Ascending aorta (tissue), 2 donors: ENCODE measurements at regions not wholly inside any gene's neighbourhood (a gene's known extent, or its start where the extent isn't known, plus 50 kb on each side); places are given as distances from the start of the nearest gene placed in this dataset.

Experiments
- DNase-seq, 2 donors: peaks; one replicate each; pipeline ENCODE4 v3.0.0-alpha.2; 2019; ENCODE audit warnings: low spot score in 2 of 2
- H3K27ac ChIP-seq, 2 donors: fragments of 200-600 bp; sonication (generic); one replicate each; pipeline ENCODE4 v1.5.1; 2016 to 2017; ENCODE audit warnings: mild to moderate bottlenecking in 1 of 2
- H3K27me3 ChIP-seq: fragments of 200-600 bp; sonication (generic); one replicate; pipeline ENCODE4 v1.5.1; 2017
- H3K36me3 ChIP-seq, 2 donors: fragments of 200-600 bp; sonication (generic); one replicate each; pipeline ENCODE4 v1.5.1; 2016
- H3K4me1 ChIP-seq, 2 donors: fragments of 200-600 bp; sonication (generic); one replicate each; pipeline ENCODE4 v1.5.1; 2016 to 2017; ENCODE audit warnings: mild to moderate bottlenecking in 1 of 2
- H3K4me3 ChIP-seq, 2 donors: fragments of 200-600 bp; sonication (generic); one replicate each; pipeline ENCODE4 v1.5.1; 2016 to 2017; ENCODE audit warnings: mild to moderate bottlenecking in 1 of 2
- H3K9me3 ChIP-seq, 2 donors: fragments of 200-600 bp; sonication (generic); one replicate each; pipeline ENCODE4 v1.5.1; 2016
- intact Hi-C: fragments of 100-400 bp; cut with DNase I; formaldehyde crosslinking; loops from one replicate; pipeline ENCODE4 v1.15.1; 2023
- TF ChIP-seq, protein P1 (sequence below), 3 experiments: fragments of 200-600 bp in 2 of 3; fragments of 450-650 bp in 1 of 3; sonication (generic) in 2 of 3; IDR thresholded peaks; one replicate each; pipeline ENCODE4 v1.5.1; 2016 to 2019; ENCODE audit warnings: antibody characterized with exemption in 3 of 3, mild to moderate bottlenecking in 1 of 3, moderate library complexity in 1 of 3

DNA sequence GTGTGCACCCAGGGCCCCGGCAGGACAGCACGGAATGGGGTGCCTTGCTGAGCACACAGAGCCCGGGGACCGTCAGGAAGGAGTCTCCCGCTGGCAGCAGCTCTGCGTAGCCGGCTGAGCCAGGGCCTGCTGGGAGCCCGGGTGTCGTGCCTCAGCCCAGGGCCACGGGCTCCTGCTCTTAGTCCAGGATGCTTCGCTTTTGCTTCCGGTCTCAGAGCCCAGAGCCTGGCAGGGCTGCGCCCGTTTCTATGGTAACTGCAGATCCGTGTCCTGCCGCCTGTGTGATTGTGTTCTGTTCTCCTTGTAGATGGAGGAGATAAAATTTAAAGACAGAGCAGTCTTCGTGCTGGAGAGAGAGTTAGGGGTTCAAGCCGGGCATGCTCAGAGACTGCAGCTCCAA lies 53.7 kb upstream of the DPYSL4 start:
- no peak for DNase-seq
- H3K27ac ChIP-seq, result no peak overlapping the region
- no peaks in the 10 kb centered on the region for H3K9me3 ChIP-seq
- H3K36me3 ChIP-seq, result no peaks in the 10 kb centered on the region
- no peaks in the 10 kb centered on the region for H3K4me1 ChIP-seq
- intact Hi-C loops, result no loop called here
- H3K4me3 ChIP-seq, result no peak overlapping the region
- no peaks in the 10 kb centered on the region for H3K27me3 ChIP-seq
- TF ChIP-seq, protein P1, sequence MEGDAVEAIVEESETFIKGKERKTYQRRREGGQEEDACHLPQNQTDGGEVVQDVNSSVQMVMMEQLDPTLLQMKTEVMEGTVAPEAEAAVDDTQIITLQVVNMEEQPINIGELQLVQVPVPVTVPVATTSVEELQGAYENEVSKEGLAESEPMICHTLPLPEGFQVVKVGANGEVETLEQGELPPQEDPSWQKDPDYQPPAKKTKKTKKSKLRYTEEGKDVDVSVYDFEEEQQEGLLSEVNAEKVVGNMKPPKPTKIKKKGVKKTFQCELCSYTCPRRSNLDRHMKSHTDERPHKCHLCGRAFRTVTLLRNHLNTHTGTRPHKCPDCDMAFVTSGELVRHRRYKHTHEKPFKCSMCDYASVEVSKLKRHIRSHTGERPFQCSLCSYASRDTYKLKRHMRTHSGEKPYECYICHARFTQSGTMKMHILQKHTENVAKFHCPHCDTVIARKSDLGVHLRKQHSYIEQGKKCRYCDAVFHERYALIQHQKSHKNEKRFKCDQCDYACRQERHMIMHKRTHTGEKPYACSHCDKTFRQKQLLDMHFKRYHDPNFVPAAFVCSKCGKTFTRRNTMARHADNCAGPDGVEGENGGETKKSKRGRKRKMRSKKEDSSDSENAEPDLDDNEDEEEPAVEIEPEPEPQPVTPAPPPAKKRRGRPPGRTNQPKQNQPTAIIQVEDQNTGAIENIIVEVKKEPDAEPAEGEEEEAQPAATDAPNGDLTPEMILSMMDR (IDR thresholded peaks at IDR 0.05), result no peak

DNA sequence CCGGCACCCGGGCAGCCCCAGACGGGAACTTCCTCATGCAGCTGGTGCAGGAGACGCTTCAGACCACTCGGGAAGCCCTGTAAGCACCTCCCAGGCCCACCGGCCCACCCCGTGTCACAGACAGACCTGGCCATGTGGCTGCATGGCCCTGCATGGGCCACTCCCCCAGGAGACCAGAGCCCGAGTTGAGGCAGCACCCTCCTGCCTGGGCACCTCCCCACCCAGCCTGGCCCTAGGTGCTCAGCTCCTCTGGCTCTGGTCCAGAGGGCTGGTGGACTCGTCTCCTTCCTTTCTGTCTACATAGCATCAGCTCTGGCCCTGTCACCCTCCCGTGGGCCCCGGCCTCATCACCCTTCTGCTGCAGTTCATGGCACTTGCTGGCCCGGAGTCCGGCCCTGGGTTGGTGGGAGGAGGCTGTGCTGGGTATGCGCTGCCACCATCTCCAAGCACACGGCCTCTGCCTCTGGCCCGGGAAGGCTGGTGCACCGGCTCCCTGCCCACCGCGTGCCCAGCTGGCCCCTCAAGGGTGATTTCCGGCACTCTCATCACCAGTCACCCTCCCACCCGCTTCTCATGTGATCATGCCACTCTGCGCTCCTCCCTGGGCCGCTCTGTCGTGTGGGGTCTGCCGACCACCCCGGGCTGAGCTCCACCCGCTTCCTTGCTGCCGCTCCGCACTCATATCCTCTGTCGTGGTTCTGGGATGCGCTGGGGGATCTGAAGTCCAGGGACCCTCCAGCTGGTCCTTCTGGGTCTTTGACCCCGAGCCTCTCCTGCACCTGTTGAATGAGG lies 53.1 kb upstream of the DPYSL4 start:
- H3K9me3 ChIP-seq, result no peaks in the 10 kb centered on the region
- no peak overlapping the region for H3K27ac ChIP-seq
- no peaks in the 10 kb centered on the region for H3K36me3 ChIP-seq
- no peak overlapping the region for H3K4me3 ChIP-seq
- H3K27me3 ChIP-seq, result no peaks in the 10 kb centered on the region
- DNase-seq, result no peak
- H3K4me1 ChIP-seq, result no peaks in the 10 kb centered on the region
- intact Hi-C loops, result no loop called here
- TF ChIP-seq, protein P1 (IDR thresholded peaks at IDR 0.05), result no peak

DNA sequence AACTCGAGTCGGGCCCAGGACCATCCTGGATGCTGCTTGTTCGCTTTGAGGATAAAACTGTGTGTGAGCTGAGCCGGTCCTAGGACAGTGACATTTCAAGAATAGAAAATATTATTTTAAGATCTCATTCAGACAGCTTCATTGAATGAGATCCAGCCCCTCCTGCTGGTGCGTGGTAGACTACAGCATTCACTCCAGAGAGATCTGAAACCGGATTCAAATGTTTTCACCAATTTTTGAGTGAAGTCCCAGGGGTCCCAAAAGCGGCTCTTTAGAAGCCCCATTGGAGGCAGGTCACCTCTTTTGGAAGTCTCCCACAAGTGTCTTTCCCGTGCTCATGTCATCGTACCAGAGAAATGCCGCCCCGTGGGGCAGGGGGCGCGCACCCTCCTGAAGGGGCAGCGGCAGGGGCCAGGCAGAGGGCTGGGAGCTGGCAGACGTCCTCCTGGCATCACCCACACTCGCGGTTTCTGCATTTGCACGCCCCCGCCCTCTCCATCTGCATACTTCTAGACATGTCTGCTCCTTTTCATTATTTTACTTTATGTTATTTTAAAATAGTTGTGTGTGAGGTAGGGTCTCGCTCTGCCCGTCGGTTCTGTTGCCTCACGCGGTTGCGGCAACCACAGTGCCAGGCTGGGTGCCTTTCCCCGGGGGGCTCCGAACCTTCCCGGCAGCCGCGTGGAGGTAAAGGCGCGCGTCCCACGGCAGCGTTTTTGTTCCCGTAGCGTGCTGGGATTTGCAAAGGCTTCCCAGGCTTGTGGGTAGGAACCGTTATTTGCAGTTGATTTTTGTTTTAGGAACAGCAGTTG lies 52.3 kb upstream of the DPYSL4 start:
- no peak overlapping the region for H3K4me3 ChIP-seq
- intact Hi-C loops, result no loop called here
- H3K27ac ChIP-seq, result no peak overlapping the region
- H3K4me1 ChIP-seq, result no peaks in the 10 kb centered on the region
- H3K36me3 ChIP-seq, result no peaks in the 10 kb centered on the region
- TF ChIP-seq, protein P1 (IDR thresholded peaks at IDR 0.05), result no peak
- no peaks in the 10 kb centered on the region for H3K27me3 ChIP-seq
- no peak for DNase-seq
- no peaks in the 10 kb centered on the region for H3K9me3 ChIP-seq

DNA sequence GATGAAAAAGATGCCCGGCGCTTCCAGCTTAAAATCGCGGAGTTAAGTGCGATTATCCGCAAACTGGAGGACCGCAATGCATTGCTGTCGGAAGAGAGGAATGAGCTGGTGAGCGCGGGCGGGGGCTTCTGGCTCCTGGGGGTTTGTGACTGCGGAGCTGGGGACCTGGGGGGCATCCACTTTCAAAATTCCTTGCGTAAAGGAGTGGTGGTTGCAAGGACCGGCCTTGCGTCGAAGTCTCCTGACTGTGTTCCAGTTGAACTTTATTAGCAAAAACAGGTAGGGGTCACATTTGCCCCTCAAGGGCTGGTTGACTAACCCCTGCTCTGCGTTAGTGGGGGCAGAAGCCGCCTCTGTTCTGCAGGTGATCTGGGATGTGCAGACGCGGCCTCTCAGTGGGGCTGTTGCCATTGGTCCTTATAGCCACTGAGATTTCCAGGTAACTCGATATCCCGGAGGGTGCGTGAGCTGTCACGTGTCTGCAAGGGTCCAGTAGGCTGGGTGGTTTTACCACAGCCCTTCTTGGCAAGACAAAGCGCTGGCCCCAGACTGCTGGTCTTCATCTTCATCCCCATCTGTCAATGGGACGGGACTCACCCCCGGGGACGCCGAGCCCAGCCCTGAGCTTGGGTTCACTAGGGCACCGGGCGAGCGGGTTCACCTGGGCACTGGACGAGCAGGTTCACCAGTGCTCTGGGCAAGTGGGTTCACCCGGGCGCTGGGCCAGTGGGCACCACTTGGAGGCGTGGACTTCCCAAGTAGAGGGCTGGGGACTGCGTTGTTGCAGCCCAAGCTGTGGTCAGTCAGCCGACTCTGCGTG lies 51.5 kb upstream of the DPYSL4 start:
- Histone ChIP-seq H3K9me3 (no peaks in the 10 kb centered on the region), H3K27me3 (no peaks in the 10 kb centered on the region), H3K4me3 (no peak overlapping the region), H3K27ac (no peak overlapping the region), H3K4me1 (no peaks in the 10 kb centered on the region), H3K36me3 (no peaks in the 10 kb centered on the region)
- no peak for DNase-seq
- intact Hi-C loops, result no loop called here
- TF ChIP-seq, protein P1 (IDR thresholded peaks at IDR 0.05), result no peak

DNA sequence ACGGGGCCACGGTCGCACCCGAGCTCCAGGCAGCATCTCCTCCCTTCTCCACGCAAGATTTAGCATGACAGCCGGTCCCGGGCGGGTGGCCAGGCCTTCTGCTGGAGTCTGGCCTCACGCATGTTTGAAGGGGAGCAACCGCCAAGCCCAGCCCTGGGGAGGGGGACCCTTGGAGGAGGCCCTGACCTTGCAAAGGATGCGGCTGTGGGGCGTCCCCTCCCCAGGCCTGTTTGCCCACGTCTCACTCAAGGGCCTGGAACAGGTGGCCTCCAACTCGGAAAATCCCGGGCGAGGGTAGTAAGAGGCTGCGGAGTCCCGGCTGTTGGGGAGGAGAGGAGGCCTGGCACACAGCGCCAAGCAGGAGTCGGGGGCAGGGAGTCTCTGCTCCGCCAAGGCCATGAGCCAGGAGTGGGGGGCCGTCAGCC lies 50.6 kb upstream of the DPYSL4 start:
- no peak for DNase-seq
- H3K9me3 ChIP-seq, result no peaks in the 10 kb centered on the region
- no peak overlapping the region for H3K27ac ChIP-seq
- TF ChIP-seq, protein P1 (IDR thresholded peaks at IDR 0.05), result no peak
- H3K27me3 ChIP-seq, result no peaks in the 10 kb centered on the region
- H3K4me1 ChIP-seq, result no peaks in the 10 kb centered on the region
- intact Hi-C loops, result no loop called here
- no peaks in the 10 kb centered on the region for H3K36me3 ChIP-seq
- no peak overlapping the region for H3K4me3 ChIP-seq
